Naive thymus-derived CD4-positive, alpha-beta T cell (primary cell): ENCODE measurements at regions not wholly inside any gene's neighbourhood (a gene's known extent, or its start where the extent isn't known, plus 50 kb on each side); places are given as distances from the start of the nearest gene placed in this dataset.
"Not testable (repeated sequence)": the region's sequence is repeated elsewhere in the genome, so short reads cannot be mapped to it uniquely, and the experiment has no call there.

Experiments
- ATAC-seq: fragments of 150-1000 bp; cut with Tn5 transposase; 2 replicates; pipeline ENCODE4 v1.10.0; 2021; ENCODE audit warnings: mild to moderate bottlenecking, moderate library complexity
- CTCF ChIA-PET: fragments of 350-600 bp; sonication (Branson Sonifier 250); formaldehyde crosslinking; loops from one replicate; lab custom pipeline; 2021; ENCODE audit warnings: antibody characterized with exemption; lab: Charles Lee
- POLR2A ChIA-PET: fragments of 350-600 bp; sonication (Branson Sonifier 250); formaldehyde crosslinking; loops from one replicate; lab custom pipeline; 2021; ENCODE audit warnings: antibody characterized with exemption, inconsistent platforms; lab: Charles Lee
- DNase-seq, 9 donors: peaks; one replicate each; pipeline versions ENCODE4 v3.0.0 to v3.0.0-alpha.2; 2020 to 2022; ENCODE audit warnings: mixed read lengths in 1 of 9
- H3K27ac ChIP-seq: one replicate; pipeline ENCODE4 v1.7.0; 2013; ENCODE audit warnings: mild to moderate bottlenecking, low read depth, low read length, moderate library complexity
- H3K27me3 ChIP-seq, 2 donors: one replicate each; pipeline ENCODE4 v1.7.0; 2013; ENCODE audit warnings: low read length in 2 of 2, mild to moderate bottlenecking in 2 of 2, moderate library complexity in 2 of 2; ENCODE audit not compliant: control insufficient read depth in 2 of 2, insufficient read depth in 2 of 2
- H3K36me3 ChIP-seq, 3 experiments: 1 replicate in 2 of 3; 2 replicates in 1 of 3; pipeline ENCODE4 v1.7.0; 2013; ENCODE audit warnings: low read length in 3 of 3, mild to moderate bottlenecking in 3 of 3, moderate library complexity in 1 of 3; ENCODE audit not compliant: insufficient read depth in 3 of 3, control insufficient read depth in 2 of 3
- H3K4me1 ChIP-seq, 2 donors: one replicate each; pipeline ENCODE4 v1.7.0; 2013; ENCODE audit warnings: low read length in 2 of 2, mild to moderate bottlenecking in 2 of 2, moderate library complexity in 1 of 2; ENCODE audit not compliant: control insufficient read depth in 2 of 2, insufficient read depth in 2 of 2
- H3K4me3 ChIP-seq: 2 replicates; pipeline ENCODE4 v1.7.0; 2013; ENCODE audit warnings: mild to moderate bottlenecking, low read length
- H3K9me3 ChIP-seq, 3 experiments: 1 replicate in 2 of 3; 2 replicates in 1 of 3; pipeline ENCODE4 v1.7.0; 2013; ENCODE audit warnings: low read length in 3 of 3; ENCODE audit not compliant: control insufficient read depth in 2 of 3
- H3K27ac Mint-ChIP-seq, 9 donors: one replicate each; pipeline ENCODE4 v1.8.0; 2020 to 2022; ENCODE audit warnings: mixed read lengths in 9 of 9, mild to moderate bottlenecking in 8 of 9, moderate library complexity in 5 of 9, inconsistent platforms in 2 of 9
- H3K27me3 Mint-ChIP-seq, 5 donors: one replicate each; pipeline ENCODE4 v1.8.0; 2021 to 2022; ENCODE audit warnings: mixed read lengths in 5 of 5, mild to moderate bottlenecking in 1 of 5
- H3K36me3 Mint-ChIP-seq, 5 donors: one replicate each; pipeline ENCODE4 v1.8.0; 2020 to 2022; ENCODE audit warnings: mixed read lengths in 5 of 5, mild to moderate bottlenecking in 3 of 5, inconsistent platforms in 1 of 5
- H3K4me1 Mint-ChIP-seq, 7 donors: one replicate each; pipeline ENCODE4 v1.8.0; 2020 to 2022; ENCODE audit warnings: mixed read lengths in 7 of 7, mild to moderate bottlenecking in 3 of 7, inconsistent platforms in 1 of 7
- H3K4me3 Mint-ChIP-seq, 10 donors: one replicate each; pipeline ENCODE4 v1.8.0; 2020 to 2022; ENCODE audit warnings: mild to moderate bottlenecking in 10 of 10, mixed read lengths in 10 of 10, moderate library complexity in 6 of 10, inconsistent platforms in 2 of 10
- H3K9me3 Mint-ChIP-seq, 11 donors: one replicate each; pipeline ENCODE4 v1.8.0; 2020 to 2022; ENCODE audit warnings: mixed read lengths in 11 of 11, mild to moderate bottlenecking in 4 of 11, inconsistent platforms in 1 of 11, moderate library complexity in 1 of 11
- intact Hi-C, 2 donors: fragments of 100-400 bp; cut with micrococcal nuclease; formaldehyde crosslinking; loops; one replicate each; pipeline ENCODE4 v1.15.1; 2023

- H3K4me1 ChIP-seq, result no peaks in the 10 kb centered on the region
- no peaks in the 10 kb centered on the region for H3K4me1 Mint-ChIP-seq
- H3K36me3 ChIP-seq, result peaks cover 0 to 4% (median 0%) of the 10 kb centered on the region in 3 experiments
- H3K27me3 Mint-ChIP-seq, result no peaks in the 10 kb centered on the region
- no peak overlapping the region for H3K4me3 ChIP-seq
- ChIA-PET CTCF (no interaction called here), POLR2A (no interaction called here)
- H3K27me3 ChIP-seq, result no peaks in the 10 kb centered on the region
- intact Hi-C loops, result no loop called here
- H3K27ac ChIP-seq, result no peak overlapping the region
- H3K36me3 Mint-ChIP-seq, result peaks cover 8 to 22% (median 15%) of the 10 kb centered on the region in 5 donors
- no peak overlapping the region for H3K27ac Mint-ChIP-seq
- DNase-seq (no peak), ATAC-seq (no peak)
- peaks cover 8 to 96% (median 20%) of the 10 kb centered on the region in 3 experiments for H3K9me3 ChIP-seq
- peaks cover 12 to 96% (median 57%) of the 10 kb centered on the region in 11 donors for H3K9me3 Mint-ChIP-seq
- H3K4me3 Mint-ChIP-seq, result no peak overlapping the region
Measured at GRCh38 chr16:31767267-31767666, 106.3 kb upstream of the ZNF267 start.

- no peak overlapping the region for H3K4me3 ChIP-seq
- DNase-seq (no peak), ATAC-seq (no peak)
- no peak overlapping the region for H3K27ac ChIP-seq
- ChIA-PET POLR2A (no interaction called here), CTCF (no interaction called here)
- no peak overlapping the region for H3K27ac Mint-ChIP-seq
- H3K36me3 ChIP-seq, result no peaks in the 10 kb centered on the region
- H3K4me3 Mint-ChIP-seq, result no peak overlapping the region
- intact Hi-C loops, result no loop called here
- no peaks in the 10 kb centered on the region for H3K27me3 ChIP-seq
- peaks cover 14 to 96% (median 55%) of the 10 kb centered on the region in 11 donors for H3K9me3 Mint-ChIP-seq
- no peaks in the 10 kb centered on the region for H3K4me1 ChIP-seq
- no peaks in the 10 kb centered on the region for H3K4me1 Mint-ChIP-seq
- no peaks in the 10 kb centered on the region for H3K27me3 Mint-ChIP-seq
- H3K36me3 Mint-ChIP-seq, result peaks cover 0 to 28% (median 11%) of the 10 kb centered on the region in 5 donors
- peaks cover 0 to 67% (median 0%) of the 10 kb centered on the region in 3 experiments for H3K9me3 ChIP-seq
Measured at GRCh38 chr16:31780342-31780741, 93.3 kb upstream of the ZNF267 start.

DNA sequence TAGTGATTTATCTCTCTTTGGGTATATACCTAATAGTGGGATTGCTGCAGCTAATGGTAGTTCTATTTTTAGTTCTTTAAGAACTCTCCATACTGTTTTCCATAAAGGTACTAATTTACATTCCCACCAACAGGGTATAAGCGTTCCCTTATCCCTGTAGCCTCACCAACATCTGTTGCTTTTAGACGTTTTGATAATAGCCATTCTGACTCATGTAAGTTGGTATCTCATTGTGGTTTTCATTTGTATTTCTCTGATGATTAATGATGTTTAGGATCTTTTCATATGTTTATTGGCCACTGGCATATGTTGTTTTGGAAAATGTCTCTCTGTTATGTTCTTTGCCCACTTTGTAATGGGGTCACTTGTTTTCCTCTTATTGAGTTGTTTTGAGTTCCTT is 88.5 kb upstream of the ZNF267 start:
- no peak overlapping the region for H3K4me3 Mint-ChIP-seq
- CTCF ChIA-PET, result no interaction called here
- intact Hi-C loops, result no loop called here
- Histone ChIP-seq H3K9me3 (peaks cover 0 to 59% (median 0%) of the 10 kb centered on the region in 3 experiments), H3K27ac (no peak overlapping the region), H3K4me1 (no peaks in the 10 kb centered on the region), H3K27me3 (no peaks in the 10 kb centered on the region), H3K36me3 (no peaks in the 10 kb centered on the region), H3K4me3 (no peak overlapping the region)
- H3K4me1 Mint-ChIP-seq, result no peaks in the 10 kb centered on the region
- H3K27me3 Mint-ChIP-seq, result peaks cover 0 to 11% (median 0%) of the 10 kb centered on the region in 5 donors
- no peak overlapping the region for H3K27ac Mint-ChIP-seq
- peaks cover 0 to 38% (median 18%) of the 10 kb centered on the region in 5 donors for H3K36me3 Mint-ChIP-seq
- POLR2A ChIA-PET, result no interaction called here
- no peak for DNase-seq
- peaks cover 12 to 94% (median 55%) of the 10 kb centered on the region in 11 donors for H3K9me3 Mint-ChIP-seq
- ATAC-seq, result no peak

GRCh38 chr16:31807086-31807485 is 66.5 kb upstream of the ZNF267 start:
- Histone ChIP-seq H3K27ac (no peak overlapping the region), H3K36me3 (no peaks in the 10 kb centered on the region), H3K9me3 (no peaks in the 10 kb centered on the region), H3K4me3 (no peak overlapping the region), H3K4me1 (no peaks in the 10 kb centered on the region), H3K27me3 (no peaks in the 10 kb centered on the region)
- ChIA-PET POLR2A (no interaction called here), CTCF (no interaction called here)
- Mint-ChIP-seq H3K9me3 (peaks cover 0 to 15% (median 1%) of the 10 kb centered on the region in 11 donors), H3K4me3 (no peak overlapping the region), H3K4me1 (no peaks in the 10 kb centered on the region), H3K27ac (no peak overlapping the region), H3K27me3 (peaks cover 0 to 27% (median 13%) of the 10 kb centered on the region in 5 donors), H3K36me3 (no peaks in the 10 kb centered on the region)
- intact Hi-C loops, result no loop called here
- DNase-seq (no peak), ATAC-seq (no peak)

GRCh38 chr16:31810863-31811262 is 62.7 kb upstream of the ZNF267 start:
- intact Hi-C loops, result no loop called here
- H3K4me3 Mint-ChIP-seq, result no peak overlapping the region
- H3K9me3 Mint-ChIP-seq, result peaks cover 0 to 12% (median 3%) of the 10 kb centered on the region in 11 donors
- H3K27me3 ChIP-seq, result no peaks in the 10 kb centered on the region
- ChIA-PET CTCF (no interaction called here), POLR2A (no interaction called here)
- H3K27ac Mint-ChIP-seq, result no peak overlapping the region
- no peaks in the 10 kb centered on the region for H3K9me3 ChIP-seq
- peaks cover 0 to 31% (median 13%) of the 10 kb centered on the region in 5 donors for H3K27me3 Mint-ChIP-seq
- peaks cover 0 to 4% (median 0%) of the 10 kb centered on the region in 5 donors for H3K36me3 Mint-ChIP-seq
- ATAC-seq (no peak), DNase-seq (no peak)
- no peak overlapping the region for H3K27ac ChIP-seq
- no peak overlapping the region for H3K4me3 ChIP-seq
- H3K4me1 Mint-ChIP-seq, result no peaks in the 10 kb centered on the region
- H3K36me3 ChIP-seq, result no peaks in the 10 kb centered on the region
- no peaks in the 10 kb centered on the region for H3K4me1 ChIP-seq

DNA sequence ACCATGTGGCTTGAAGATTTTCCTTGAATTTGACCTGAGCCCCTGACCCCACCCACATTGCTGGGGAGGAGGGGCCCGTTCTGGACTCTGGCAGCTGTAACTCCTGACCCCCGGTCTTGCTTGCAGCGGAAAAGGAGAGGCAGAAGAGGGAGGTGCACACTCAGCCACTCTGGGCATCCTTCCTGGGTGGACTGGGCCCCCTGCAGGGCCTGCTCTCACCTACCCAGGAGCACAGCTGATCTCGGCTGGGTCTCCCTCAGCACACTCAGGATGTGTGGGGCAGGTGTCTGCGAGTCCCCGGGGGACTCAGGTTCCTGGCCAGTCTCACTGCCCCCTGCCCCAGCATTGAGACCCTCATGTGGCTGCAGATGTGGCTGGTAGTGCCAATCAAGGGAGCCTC is 57.5 kb upstream of the ZNF267 start:
- H3K4me1 Mint-ChIP-seq, CTCF ChIA-PET, H3K27ac ChIP-seq, H3K4me3 Mint-ChIP-seq, ATAC-seq, H3K4me1 ChIP-seq, intact Hi-C loops, H3K27ac Mint-ChIP-seq, H3K4me3 ChIP-seq, H3K36me3 ChIP-seq, DNase-seq, H3K9me3 ChIP-seq, H3K36me3 Mint-ChIP-seq, H3K27me3 ChIP-seq, POLR2A ChIA-PET: not testable (repeated sequence)
- Mint-ChIP-seq H3K27me3 (peaks cover 3 to 23% (median 20%) of the 10 kb centered on the region in 5 donors), H3K9me3 (peaks cover 0 to 13% (median 3%) of the 10 kb centered on the region in 11 donors)

DNA sequence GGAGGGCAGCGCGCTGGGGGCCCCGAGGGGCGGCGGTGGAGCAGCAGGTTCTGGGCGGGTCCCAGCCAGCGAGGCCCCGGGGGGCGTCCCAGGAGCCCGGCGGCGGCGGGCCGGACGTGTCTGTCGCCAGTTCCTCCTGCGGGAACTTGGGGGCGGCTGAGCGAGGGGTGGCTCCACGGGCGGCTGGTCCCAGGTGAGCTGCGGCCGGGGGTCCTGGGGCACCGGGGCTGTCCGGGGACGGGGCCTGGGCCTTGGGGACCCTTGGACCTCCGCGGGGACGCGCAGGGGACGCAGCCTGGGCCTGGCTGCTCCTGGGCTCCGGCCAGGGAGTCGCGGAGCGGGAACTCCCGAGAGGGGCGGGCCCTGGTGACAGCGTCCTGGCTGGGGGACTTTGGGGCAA is 54.2 kb upstream of the ZNF267 start:
- ChIA-PET CTCF (no interaction called here), POLR2A (no interaction called here)
- peaks cover 0 to 4% of the 10 kb centered on the region in 2 donors for H3K27me3 ChIP-seq
- no peak overlapping the region for H3K27ac Mint-ChIP-seq
- no peak overlapping the region for H3K4me3 Mint-ChIP-seq
- ATAC-seq, result no peak
- intact Hi-C loops, result no loop called here
- H3K4me1 ChIP-seq, result no peaks in the 10 kb centered on the region
- H3K27me3 Mint-ChIP-seq, result peaks cover 3 to 37% (median 36%) of the 10 kb centered on the region in 5 donors
- H3K36me3 Mint-ChIP-seq, result peaks cover 0 to 4% (median 3%) of the 10 kb centered on the region in 5 donors
- peaks cover 0 to 24% (median 6%) of the 10 kb centered on the region in 11 donors for H3K9me3 Mint-ChIP-seq
- H3K36me3 ChIP-seq, result no peaks in the 10 kb centered on the region
- H3K9me3 ChIP-seq, result no peaks in the 10 kb centered on the region
- H3K4me1 Mint-ChIP-seq, result no peaks in the 10 kb centered on the region
- H3K4me3 ChIP-seq, result no peak overlapping the region
- DNase-seq, result no peak
- no peak overlapping the region for H3K27ac ChIP-seq
